ENCODE measurements at regions not wholly inside any gene's neighbourhood (a gene's known extent, or its start where the extent isn't known, plus 50 kb on each side); places are given as distances from the start of the nearest gene placed in this dataset.

DNA sequence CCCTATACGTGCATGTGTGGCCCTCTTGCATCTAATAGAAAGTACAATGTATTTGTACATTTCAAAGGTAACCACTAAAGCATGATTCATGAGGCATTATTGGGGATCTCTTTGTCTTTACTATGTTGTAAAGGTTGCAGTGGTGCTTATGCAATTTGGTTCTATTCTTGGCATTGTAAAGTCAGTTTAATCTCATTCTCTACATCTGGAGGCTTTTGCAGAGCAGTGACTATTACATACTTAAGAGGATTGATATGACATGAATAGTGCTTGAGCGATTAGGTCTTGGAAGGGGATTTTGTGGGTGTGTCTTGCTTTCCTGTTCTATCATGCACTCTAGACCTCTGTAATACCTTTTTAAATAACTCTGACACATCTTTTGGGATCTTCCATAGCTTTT lies 610.0 kb downstream of the EFNB2 start:
- TF ChIP-seq, protein P1, sequence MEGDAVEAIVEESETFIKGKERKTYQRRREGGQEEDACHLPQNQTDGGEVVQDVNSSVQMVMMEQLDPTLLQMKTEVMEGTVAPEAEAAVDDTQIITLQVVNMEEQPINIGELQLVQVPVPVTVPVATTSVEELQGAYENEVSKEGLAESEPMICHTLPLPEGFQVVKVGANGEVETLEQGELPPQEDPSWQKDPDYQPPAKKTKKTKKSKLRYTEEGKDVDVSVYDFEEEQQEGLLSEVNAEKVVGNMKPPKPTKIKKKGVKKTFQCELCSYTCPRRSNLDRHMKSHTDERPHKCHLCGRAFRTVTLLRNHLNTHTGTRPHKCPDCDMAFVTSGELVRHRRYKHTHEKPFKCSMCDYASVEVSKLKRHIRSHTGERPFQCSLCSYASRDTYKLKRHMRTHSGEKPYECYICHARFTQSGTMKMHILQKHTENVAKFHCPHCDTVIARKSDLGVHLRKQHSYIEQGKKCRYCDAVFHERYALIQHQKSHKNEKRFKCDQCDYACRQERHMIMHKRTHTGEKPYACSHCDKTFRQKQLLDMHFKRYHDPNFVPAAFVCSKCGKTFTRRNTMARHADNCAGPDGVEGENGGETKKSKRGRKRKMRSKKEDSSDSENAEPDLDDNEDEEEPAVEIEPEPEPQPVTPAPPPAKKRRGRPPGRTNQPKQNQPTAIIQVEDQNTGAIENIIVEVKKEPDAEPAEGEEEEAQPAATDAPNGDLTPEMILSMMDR (IDR thresholded peaks at IDR 0.05), result no peak
- TF ChIP-seq POLR2AphosphoS5 (IDR thresholded peaks at IDR 0.05) (no peak), EP300 (IDR thresholded peaks at IDR 0.05) (no peak), POLR2A (IDR thresholded peaks at IDR 0.05) (no peak)

Data from gastroesophageal sphincter (tissue), 3 donors.